OCI-LY7 (cell line): ENCODE measurements at regions not wholly inside any gene's neighbourhood (a gene's known extent, or its start where the extent isn't known, plus 50 kb on each side); places are given as distances from the start of the nearest gene placed in this dataset.

Source experiments
- BruUV-seq: library from RNA; stranded (reverse); fragments of 400-500 nt; replicated peaks from 2 replicates; lab custom pipeline; 2021; lab: Mats Ljungman, UMichigan
- CTCF ChIA-PET: fragments of 300-600 bp; sonication (Branson Sonifier 250); formaldehyde crosslinking; loops from one replicate; lab custom pipeline; 2022; ENCODE audit warnings: antibody characterized with exemption; ENCODE audit not compliant: unreplicated experiment; lab: Charles Lee
- POLR2A ChIA-PET: fragments of 300-600 bp; sonication (Branson Sonifier 250); formaldehyde crosslinking; loops from one replicate; lab custom pipeline; 2022; ENCODE audit warnings: antibody characterized with exemption; lab: Charles Lee
- DNase-seq: peaks from one replicate; pipeline ENCODE4 v3.0.0-alpha.2; 2015; ENCODE audit warnings: low spot score
- H2AFZ ChIP-seq: fragments of 200-600 bp; sonication (generic), shearing (Covaris generic); 2 replicates; pipeline ENCODE4 v1.6.1; 2014; ENCODE audit warnings: mild to moderate bottlenecking, antibody characterized with exemption, low read length, moderate library complexity
- H3K27ac ChIP-seq: fragments of 200-600 bp; sonication (generic); 2 replicates; pipeline ENCODE4 v1.5.1; 2014; ENCODE audit warnings: mixed run types, low read depth, mild to moderate bottlenecking, moderate library complexity, low read length, inconsistent platforms; ENCODE audit not compliant: poor library complexity, severe bottlenecking
- H3K36me3 ChIP-seq: fragments of 200-600 bp; sonication (generic); 2 replicates; pipeline ENCODE4 v1.6.1; 2014; ENCODE audit warnings: mild to moderate bottlenecking, antibody characterized with exemption, low read length, moderate library complexity, mixed read lengths; ENCODE audit not compliant: insufficient read depth
- H3K4me1 ChIP-seq: fragments of 200-600 bp; sonication (generic); 2 replicates; pipeline ENCODE4 v1.5.1; 2014; ENCODE audit warnings: mild to moderate bottlenecking, low read length; ENCODE audit not compliant: insufficient read depth, poor library complexity, severe bottlenecking
- H3K4me2 ChIP-seq: fragments of 200-600 bp; sonication (generic); 2 replicates; pipeline ENCODE4 v1.6.1; 2014; ENCODE audit warnings: mild to moderate bottlenecking, low read length
- H3K4me3 ChIP-seq: fragments of 200-600 bp; sonication (generic); 2 replicates; pipeline ENCODE4 v1.5.1; 2014; ENCODE audit warnings: mild to moderate bottlenecking, low read depth, low read length; ENCODE audit not compliant: poor library complexity, severe bottlenecking
- H3K79me2 ChIP-seq: fragments of 200-600 bp; sonication (generic); 2 replicates; pipeline ENCODE4 v1.6.1; 2016; ENCODE audit warnings: low read depth, mild to moderate bottlenecking, low read length, moderate library complexity, mixed read lengths; ENCODE audit not compliant: insufficient read depth
- H3K9me2 ChIP-seq: fragments of 200-600 bp; sonication (generic); 2 replicates; pipeline ENCODE4 v1.6.1; 2016; ENCODE audit warnings: mild to moderate bottlenecking, low read length, mixed read lengths; ENCODE audit not compliant: insufficient read depth
- H3K9me3 ChIP-seq: fragments of 200-600 bp; sonication (generic); 2 replicates; pipeline ENCODE4 v1.6.1; 2014; ENCODE audit warnings: mild to moderate bottlenecking, mixed run types, low read length, mixed read lengths
- H4K20me1 ChIP-seq: fragments of 200-600 bp; sonication (generic); 2 replicates; pipeline ENCODE4 v1.6.1; 2014; ENCODE audit warnings: mild to moderate bottlenecking, antibody characterized with exemption, low read length, moderate library complexity, mixed read lengths; ENCODE audit not compliant: insufficient read depth
- EZH2phosphoT487 ChIP-seq: fragments of 200-600 bp; sonication (generic); IDR thresholded peaks from 2 replicates; pipeline ENCODE4 v1.6.1; 2018; ENCODE audit warnings: low read depth, borderline replicate concordance, mild to moderate bottlenecking, mixed run types, antibody characterized with exemption, low read length, moderate library complexity, mixed read lengths
- intact Hi-C: fragments of 100-400 bp; cut with micrococcal nuclease; formaldehyde crosslinking; loops from one replicate; pipeline ENCODE4 v1.10.0; 2022; ENCODE audit not compliant: unreplicated experiment
- TF ChIP-seq, protein P1 (sequence below): fragments of 200-600 bp; sonication (generic); conservative IDR thresholded peaks from 2 replicates; pipeline ENCODE4 v1.5.1; 2014; ENCODE audit warnings: mild to moderate bottlenecking, antibody characterized with exemption, low read length, moderate library complexity, mixed read lengths

- H3K27ac ChIP-seq, result no peak overlapping the region
- no peaks in the 10 kb centered on the region for H3K4me1 ChIP-seq
- TF ChIP-seq, protein P1, sequence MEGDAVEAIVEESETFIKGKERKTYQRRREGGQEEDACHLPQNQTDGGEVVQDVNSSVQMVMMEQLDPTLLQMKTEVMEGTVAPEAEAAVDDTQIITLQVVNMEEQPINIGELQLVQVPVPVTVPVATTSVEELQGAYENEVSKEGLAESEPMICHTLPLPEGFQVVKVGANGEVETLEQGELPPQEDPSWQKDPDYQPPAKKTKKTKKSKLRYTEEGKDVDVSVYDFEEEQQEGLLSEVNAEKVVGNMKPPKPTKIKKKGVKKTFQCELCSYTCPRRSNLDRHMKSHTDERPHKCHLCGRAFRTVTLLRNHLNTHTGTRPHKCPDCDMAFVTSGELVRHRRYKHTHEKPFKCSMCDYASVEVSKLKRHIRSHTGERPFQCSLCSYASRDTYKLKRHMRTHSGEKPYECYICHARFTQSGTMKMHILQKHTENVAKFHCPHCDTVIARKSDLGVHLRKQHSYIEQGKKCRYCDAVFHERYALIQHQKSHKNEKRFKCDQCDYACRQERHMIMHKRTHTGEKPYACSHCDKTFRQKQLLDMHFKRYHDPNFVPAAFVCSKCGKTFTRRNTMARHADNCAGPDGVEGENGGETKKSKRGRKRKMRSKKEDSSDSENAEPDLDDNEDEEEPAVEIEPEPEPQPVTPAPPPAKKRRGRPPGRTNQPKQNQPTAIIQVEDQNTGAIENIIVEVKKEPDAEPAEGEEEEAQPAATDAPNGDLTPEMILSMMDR, result no peak
- no peak for TF ChIP-seq EZH2phosphoT487
- intact Hi-C loops, result no loop called here
- no peaks in the 10 kb centered on the region for H3K36me3 ChIP-seq
- H3K4me2 ChIP-seq, result no peak overlapping the region
- H4K20me1 ChIP-seq, result no peaks in the 10 kb centered on the region
- no peak overlapping the region for H3K4me3 ChIP-seq
- H3K9me3 ChIP-seq, result no peaks in the 10 kb centered on the region
- H2AFZ ChIP-seq, result no peak overlapping the region
- H3K79me2 ChIP-seq, result no peaks in the 10 kb centered on the region
- DNase-seq, result no peak
- CTCF ChIA-PET, result no interaction called here
- H3K9me2 ChIP-seq, result no peaks in the 10 kb centered on the region
- POLR2A ChIA-PET, result interaction anchor here (0.5 to 0.6 kb wide), 3 partner anchors 498 to 872 kb away, joined by 3 read pairs; no protein-coding TSS in a partner anchor
- BruUV-seq, result no TSS peak
Measured at GRCh38 chr6:164169355-164169754, 754.8 kb downstream of the QKI start.

DNA sequence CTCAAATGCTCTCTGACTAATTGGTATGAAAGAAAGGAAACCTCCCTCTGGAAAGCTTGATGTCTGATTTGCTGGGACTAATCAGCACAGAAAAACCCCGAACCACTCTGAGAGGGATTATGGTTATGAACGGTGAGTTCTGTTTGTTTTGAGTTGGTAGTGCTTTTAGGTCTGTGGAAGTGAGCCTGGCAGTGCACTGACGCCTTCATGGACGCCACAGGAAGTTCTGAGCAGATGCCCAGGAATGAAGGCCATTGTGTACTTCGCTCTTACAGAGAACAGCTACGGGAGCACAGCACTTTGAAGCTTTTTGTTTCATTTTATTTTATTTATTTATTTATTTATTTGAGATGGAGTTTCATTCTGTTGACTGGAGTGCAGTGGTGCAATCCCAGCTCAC is 754.1 kb downstream of the QKI start:
- H3K36me3 ChIP-seq, result no peaks in the 10 kb centered on the region
- no peak overlapping the region for H3K4me3 ChIP-seq
- H3K79me2 ChIP-seq, result no peaks in the 10 kb centered on the region
- H3K27ac ChIP-seq, result no peak overlapping the region
- no peaks in the 10 kb centered on the region for H3K9me2 ChIP-seq
- intact Hi-C loops, result no loop called here
- DNase-seq, result no peak
- H3K4me1 ChIP-seq, result no peaks in the 10 kb centered on the region
- no TSS peak for BruUV-seq
- TF ChIP-seq, protein P1, result no peak
- no peak for TF ChIP-seq EZH2phosphoT487
- no peaks in the 10 kb centered on the region for H4K20me1 ChIP-seq
- H2AFZ ChIP-seq, result no peak overlapping the region
- CTCF ChIA-PET, result no interaction called here
- no peak overlapping the region for H3K4me2 ChIP-seq
- no peaks in the 10 kb centered on the region for H3K9me3 ChIP-seq
- POLR2A ChIA-PET, result interaction anchor here (0.5 to 0.6 kb wide), 2 partner anchors 499 to 510 kb away, joined by 3 read pairs; no protein-coding TSS in a partner anchor

- H3K27ac ChIP-seq, result no peak overlapping the region
- intact Hi-C loops, result no loop called here
- DNase-seq, result no peak
- no peak overlapping the region for H3K4me2 ChIP-seq
- no peak overlapping the region for H2AFZ ChIP-seq
- ChIA-PET POLR2A (no interaction called here), CTCF (no interaction called here)
- no TSS peak for BruUV-seq
- no peaks in the 10 kb centered on the region for H3K36me3 ChIP-seq
- TF ChIP-seq, protein P1, result no peak
- TF ChIP-seq EZH2phosphoT487, result no peak
- H3K9me3 ChIP-seq, result no peaks in the 10 kb centered on the region
- no peak overlapping the region for H3K4me3 ChIP-seq
- H4K20me1 ChIP-seq, result no peaks in the 10 kb centered on the region
- H3K4me1 ChIP-seq, result no peaks in the 10 kb centered on the region
- H3K9me2 ChIP-seq, result no peaks in the 10 kb centered on the region
- H3K79me2 ChIP-seq, result no peaks in the 10 kb centered on the region
Measured at GRCh38 chr6:164167873-164168405, 753.4 kb downstream of the QKI start.
